H9 (cell line): ENCODE measurements at regions not wholly inside any gene's neighbourhood (a gene's known extent, or its start where the extent isn't known, plus 50 kb on each side); places are given as distances from the start of the nearest gene placed in this dataset.

Source experiments
- DNase-seq: peaks from one replicate; pipeline ENCODE4 v3.0.0-alpha.2; 2017
- H2AFZ ChIP-seq: one replicate; pipeline ENCODE4 v1.6.1; 2013; ENCODE audit warnings: mild to moderate bottlenecking, low read length, control low read depth, moderate library complexity
- H2AK5ac ChIP-seq: 2 replicates; pipeline ENCODE4 v1.6.1; 2013; ENCODE audit warnings: low read length, control low read depth, mixed read lengths; ENCODE audit not compliant: insufficient read length
- H2BK120ac ChIP-seq: one replicate; pipeline ENCODE4 v1.6.1; 2013; ENCODE audit warnings: low read depth, mild to moderate bottlenecking, low read length, control low read depth, inconsistent platforms; ENCODE audit not compliant: poor library complexity, severe bottlenecking
- H2BK12ac ChIP-seq: 2 replicates; pipeline ENCODE4 v1.6.1; 2013; ENCODE audit warnings: low read length, control low read depth, mixed read lengths, low read depth; ENCODE audit not compliant: insufficient read length
- H2BK15ac ChIP-seq: 2 replicates; pipeline ENCODE4 v1.6.1; 2013; ENCODE audit warnings: low read depth, low read length, control low read depth
- H2BK20ac ChIP-seq: one replicate; pipeline ENCODE4 v1.6.1; 2013; ENCODE audit warnings: low read depth, mild to moderate bottlenecking, low read length, control low read depth, inconsistent platforms; ENCODE audit not compliant: poor library complexity, severe bottlenecking
- H2BK5ac ChIP-seq: 2 replicates; pipeline ENCODE4 v1.6.1; 2013; ENCODE audit warnings: low read length, control low read depth, mixed read lengths; ENCODE audit not compliant: insufficient read length
- H3K14ac ChIP-seq: 2 replicates; pipeline ENCODE4 v1.6.1; 2013; ENCODE audit warnings: low read length, control low read depth; ENCODE audit not compliant: insufficient read depth
- H3K18ac ChIP-seq: 2 replicates; pipeline ENCODE4 v1.6.1; 2013; ENCODE audit warnings: low read depth, mild to moderate bottlenecking, mixed read lengths, low read length, control low read depth; ENCODE audit not compliant: insufficient read length
- H3K23ac ChIP-seq: 2 replicates; pipeline ENCODE4 v1.6.1; 2013; ENCODE audit warnings: low read length, control low read depth, mixed read lengths, low read depth; ENCODE audit not compliant: insufficient read length
- H3K23me2 ChIP-seq: 2 replicates; pipeline ENCODE4 v1.6.1; 2013; ENCODE audit warnings: low read depth, mild to moderate bottlenecking, mixed read lengths, low read length, control low read depth; ENCODE audit not compliant: insufficient read length, poor library complexity, severe bottlenecking
- H3K27ac ChIP-seq: 2 replicates; pipeline ENCODE4 v1.5.1; 2013; ENCODE audit warnings: low read length, control low read depth, mixed read lengths, low read depth; ENCODE audit not compliant: insufficient read length
- H3K27me3 ChIP-seq: 2 replicates; pipeline ENCODE4 v1.6.1; 2013; ENCODE audit warnings: low read length, control low read depth, inconsistent platforms; ENCODE audit not compliant: insufficient read depth
- H3K4ac ChIP-seq: 2 replicates; pipeline ENCODE4 v1.6.1; 2013; ENCODE audit warnings: low read depth, mild to moderate bottlenecking, control low read depth, inconsistent platforms, low read length, moderate library complexity
- H3K4me1 ChIP-seq: 2 replicates; pipeline ENCODE4 v1.6.1; 2013; ENCODE audit warnings: low read length, control low read depth, inconsistent platforms; ENCODE audit not compliant: insufficient read depth
- H3K4me2 ChIP-seq: 2 replicates; pipeline ENCODE4 v1.6.1; 2013; ENCODE audit warnings: low read length, control low read depth, mixed read lengths; ENCODE audit not compliant: insufficient read length, insufficient read depth
- H3K56ac ChIP-seq: 2 replicates; pipeline ENCODE4 v1.6.1; 2013; ENCODE audit warnings: low read depth, mild to moderate bottlenecking, mixed read lengths, low read length, control low read depth; ENCODE audit not compliant: insufficient read length
- H3K79me1 ChIP-seq: 2 replicates; pipeline ENCODE4 v1.6.1; 2013; ENCODE audit warnings: low read depth, mild to moderate bottlenecking, moderate library complexity, low read length, control low read depth, inconsistent platforms; ENCODE audit not compliant: insufficient read depth, poor library complexity, severe bottlenecking
- H3K79me2 ChIP-seq: 2 replicates; pipeline ENCODE4 v1.6.1; 2013; ENCODE audit warnings: low read length, control low read depth, inconsistent platforms; ENCODE audit not compliant: insufficient read depth
- H3K9ac ChIP-seq: 2 replicates; pipeline ENCODE4 v1.6.1; 2013; ENCODE audit warnings: low read length, control low read depth, mixed read lengths; ENCODE audit not compliant: insufficient read length; ENCODE audit errors: extremely low read depth
- H3K9me3 ChIP-seq: one replicate; pipeline ENCODE4 v1.6.1; 2013; ENCODE audit warnings: low read depth, low read length, inconsistent platforms; ENCODE audit not compliant: control insufficient read depth
- H3T11ph ChIP-seq: one replicate; pipeline ENCODE4 v1.6.1; 2013; ENCODE audit warnings: mild to moderate bottlenecking, low read length, control low read depth, inconsistent platforms
- H4K20me1 ChIP-seq: one replicate; pipeline ENCODE4 v1.6.1; 2013; ENCODE audit not compliant: control insufficient read depth, insufficient read length, insufficient read depth
- H4K5ac ChIP-seq: 2 replicates; pipeline ENCODE4 v1.6.1; 2013; ENCODE audit warnings: low read depth, mild to moderate bottlenecking, mixed read lengths, low read length, control low read depth; ENCODE audit not compliant: insufficient read length
- H4K8ac ChIP-seq: replicated peaks from 2 replicates; pipeline ENCODE4 v1.6.1; 2013; ENCODE audit warnings: low read length, control low read depth, mixed read lengths, low read depth; ENCODE audit not compliant: insufficient read length
- H4K91ac ChIP-seq: 2 replicates; pipeline ENCODE4 v1.6.1; 2013; ENCODE audit warnings: low read depth, mild to moderate bottlenecking, moderate library complexity, mixed read lengths, low read length, control low read depth; ENCODE audit not compliant: insufficient read length
- H3K27ac Mint-ChIP-seq, 3 experiments: 2 replicates in 2 of 3; 3 replicates in 1 of 3; pipeline ENCODE4 v1.8.0; 2020 to 2021; ENCODE audit warnings: mixed read lengths in 3 of 3, mild to moderate bottlenecking in 1 of 3, moderate library complexity in 1 of 3
- H3K27me3 Mint-ChIP-seq: 2 replicates; pipeline ENCODE4 v1.8.0; 2021; ENCODE audit warnings: low read depth, mild to moderate bottlenecking, moderate library complexity, mixed read lengths
- H3K36me3 Mint-ChIP-seq, 3 experiments: 2 replicates in 2 of 3; 3 replicates in 1 of 3; pipeline ENCODE4 v1.8.0; 2020 to 2021; ENCODE audit warnings: low read depth in 3 of 3, mixed read lengths in 3 of 3; ENCODE audit not compliant: insufficient read depth in 1 of 3
- H3K4me1 Mint-ChIP-seq, 2 experiments: 2 replicates each; pipeline ENCODE4 v1.8.0; 2020; ENCODE audit warnings: mixed read lengths in 2 of 2
- H3K4me3 Mint-ChIP-seq, 2 experiments: 2 replicates in 1 of 2; 3 replicates in 1 of 2; pipeline ENCODE4 v1.8.0; 2020 to 2021; ENCODE audit warnings: mild to moderate bottlenecking in 2 of 2, mixed read lengths in 2 of 2, moderate library complexity in 1 of 2
- H3K9me3 Mint-ChIP-seq, 2 experiments: 2 replicates in 1 of 2; 3 replicates in 1 of 2; pipeline ENCODE4 v1.8.0; 2020; ENCODE audit warnings: mild to moderate bottlenecking in 2 of 2, mixed read lengths in 2 of 2, moderate library complexity in 1 of 2
- WGBS: extraction: QIAGEN DNeasy Blood & Tissue Kit; methylation state at CpG from one replicate; pipeline ENCODE4 v1.1.7; 2013; ENCODE audit warnings: missing lambda C conversion rate, low lambda C conversion rate, mixed read lengths; ENCODE audit not compliant: insufficient read length; ENCODE audit errors: extremely low coverage; 5-methylcytosine and 5-hydroxymethylcytosine counted together
- TF ChIP-seq, protein P1 (sequence below): fragments of 200-600 bp; sonication (generic); conservative IDR thresholded peaks from 3 replicates; pipeline ENCODE4 v1.8.0; 2021; ENCODE audit warnings: antibody characterized with exemption, mild to moderate bottlenecking

DNA sequence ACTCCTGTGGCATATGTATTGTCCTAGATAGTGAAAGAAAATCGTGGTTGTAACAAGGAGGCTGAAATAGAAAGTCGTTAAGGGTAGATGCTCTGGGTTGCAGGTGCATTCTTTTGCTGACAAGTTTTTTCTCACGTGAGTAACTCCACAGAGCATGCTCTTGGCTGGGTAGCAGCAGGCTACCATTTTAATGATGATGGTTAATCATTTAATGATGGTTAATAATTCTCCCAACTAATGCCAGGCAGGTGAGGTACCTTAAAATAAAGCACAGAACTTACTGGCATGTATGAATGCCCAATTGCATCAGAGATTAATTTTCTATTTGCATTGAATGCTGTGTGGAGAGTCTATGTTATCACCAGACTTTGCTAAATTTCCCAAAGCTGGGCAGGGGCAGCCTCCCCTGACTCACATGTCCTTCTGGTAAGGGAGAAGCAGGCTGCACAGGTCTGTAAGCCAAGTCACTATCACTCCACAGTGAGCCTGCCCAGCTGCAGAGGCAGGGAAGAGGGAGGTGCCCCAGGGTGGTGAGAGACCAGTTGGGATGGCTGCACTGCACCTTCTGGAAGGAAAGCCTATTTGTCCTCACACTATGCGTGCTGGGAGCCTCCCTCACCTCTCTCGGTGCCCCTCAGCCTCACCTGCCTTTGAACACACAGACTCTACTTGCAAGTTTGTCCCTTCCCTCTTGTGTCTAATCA, 287.0 kb upstream of the IGFBP3 start:
- Histone ChIP-seq H3K56ac (no peak overlapping the region), H2BK20ac (no peak overlapping the region), H2AK5ac (no peak overlapping the region), H3K79me1 (no peaks in the 10 kb centered on the region), H4K8ac (no peak overlapping the region), H3K23me2 (no peaks in the 10 kb centered on the region), H3K18ac (no peak overlapping the region), H2BK15ac (no peak overlapping the region), H3K4ac (no peak overlapping the region), H3K9me3 (no peaks in the 10 kb centered on the region), H3K4me1 (no peaks in the 10 kb centered on the region), H3K27ac (no peak overlapping the region), H3T11ph (no peak overlapping the region), H3K14ac (no peak overlapping the region), H2BK12ac (no peak overlapping the region), H2BK120ac (no peak overlapping the region), H4K91ac (no peak overlapping the region), H3K23ac (no peak overlapping the region), H2BK5ac (no peak overlapping the region), H4K5ac (no peak overlapping the region), H2AFZ (no peak overlapping the region), H3K79me2 (no peaks in the 10 kb centered on the region), H3K4me2 (no peak overlapping the region), H4K20me1 (no peaks in the 10 kb centered on the region), H3K27me3 (no peaks in the 10 kb centered on the region), H3K9ac (no peak overlapping the region)
- Mint-ChIP-seq H3K27me3 (no peaks in the 10 kb centered on the region; the same call in 1 of the 2 replicates), H3K4me1 (peaks cover 4 to 6% of the 10 kb centered on the region in 2 experiments), H3K36me3 (no peaks in the 10 kb centered on the region), H3K9me3 (no peaks in the 10 kb centered on the region), H3K4me3 (no peak overlapping the region), H3K27ac (no peak overlapping the region)
- DNase-seq, result no peak
- TF ChIP-seq, protein P1, sequence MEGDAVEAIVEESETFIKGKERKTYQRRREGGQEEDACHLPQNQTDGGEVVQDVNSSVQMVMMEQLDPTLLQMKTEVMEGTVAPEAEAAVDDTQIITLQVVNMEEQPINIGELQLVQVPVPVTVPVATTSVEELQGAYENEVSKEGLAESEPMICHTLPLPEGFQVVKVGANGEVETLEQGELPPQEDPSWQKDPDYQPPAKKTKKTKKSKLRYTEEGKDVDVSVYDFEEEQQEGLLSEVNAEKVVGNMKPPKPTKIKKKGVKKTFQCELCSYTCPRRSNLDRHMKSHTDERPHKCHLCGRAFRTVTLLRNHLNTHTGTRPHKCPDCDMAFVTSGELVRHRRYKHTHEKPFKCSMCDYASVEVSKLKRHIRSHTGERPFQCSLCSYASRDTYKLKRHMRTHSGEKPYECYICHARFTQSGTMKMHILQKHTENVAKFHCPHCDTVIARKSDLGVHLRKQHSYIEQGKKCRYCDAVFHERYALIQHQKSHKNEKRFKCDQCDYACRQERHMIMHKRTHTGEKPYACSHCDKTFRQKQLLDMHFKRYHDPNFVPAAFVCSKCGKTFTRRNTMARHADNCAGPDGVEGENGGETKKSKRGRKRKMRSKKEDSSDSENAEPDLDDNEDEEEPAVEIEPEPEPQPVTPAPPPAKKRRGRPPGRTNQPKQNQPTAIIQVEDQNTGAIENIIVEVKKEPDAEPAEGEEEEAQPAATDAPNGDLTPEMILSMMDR, result no peak
- WGBS, result no CpG with 5 or more reads among the region's 5 CpGs
